NCI-H1048 (cell line): ENCODE measurements at regions not wholly inside any gene's neighbourhood (a gene's known extent, or its start where the extent isn't known, plus 50 kb on each side); places are given as distances from the start of the nearest gene placed in this dataset.
"Not testable (repeated sequence)": the region's sequence is repeated elsewhere in the genome, so short reads cannot be mapped to it uniquely, and the experiment has no call there.

Experiments
- DNase-seq: peaks from one replicate; lab custom pipeline; 2025; lab: John Stamatoyannopoulos, UW

DNA sequence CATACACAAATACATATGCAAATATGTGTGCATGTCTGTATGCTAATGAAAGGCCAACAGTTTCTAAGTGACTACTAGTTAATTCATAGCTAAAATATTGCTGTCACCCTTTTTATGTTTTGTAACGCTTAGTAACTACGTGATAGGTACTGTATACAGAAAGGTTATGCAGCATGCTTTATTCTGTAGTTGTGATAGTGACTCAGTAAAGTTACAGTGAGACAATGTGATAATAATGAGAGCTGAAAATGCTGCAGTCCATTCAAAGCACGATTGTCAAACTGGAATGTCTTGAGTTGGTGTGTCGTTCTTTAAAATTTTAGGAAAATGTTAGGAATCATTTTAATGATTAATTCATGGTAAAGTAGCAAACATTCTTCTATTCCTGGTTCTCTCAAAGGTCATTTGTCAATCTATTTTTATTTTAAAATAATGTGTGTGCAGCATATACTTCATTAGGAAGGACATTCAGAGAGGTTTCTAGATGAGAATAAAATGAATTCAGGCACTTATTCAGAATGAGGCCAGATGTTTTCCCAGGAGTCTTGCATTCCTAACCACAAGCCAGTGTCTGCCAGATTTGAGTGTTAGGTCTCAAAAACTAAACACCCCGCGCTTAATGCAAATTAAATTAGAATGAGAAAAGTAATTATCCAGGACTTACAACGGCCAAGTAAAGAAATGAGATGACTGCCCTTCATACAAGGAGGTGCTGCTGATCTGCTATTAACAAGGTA lies 408.8 kb upstream of the FZD8 start:
- DNase-seq, result no peak

DNA sequence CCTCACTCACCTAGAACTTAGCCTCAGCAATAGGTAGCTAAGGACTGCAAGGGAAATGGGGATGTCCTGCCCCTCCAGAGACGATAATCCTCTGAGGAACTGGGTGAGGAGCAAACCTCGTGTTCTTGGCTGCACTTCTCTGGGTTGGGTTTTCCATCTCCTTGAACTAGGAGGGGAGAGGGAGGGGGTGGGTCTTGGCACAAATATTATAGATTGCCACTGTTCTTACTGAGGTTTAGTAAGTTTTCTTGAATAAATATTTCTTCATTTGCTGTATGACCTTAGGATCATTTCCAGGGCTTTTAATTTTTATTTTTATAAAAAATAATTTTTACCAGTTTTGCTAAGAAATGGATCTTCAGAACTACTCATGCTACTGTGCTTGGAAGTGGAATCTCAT lies 406.7 kb upstream of the FZD8 start:
- DNase-seq, result no peak

DNA sequence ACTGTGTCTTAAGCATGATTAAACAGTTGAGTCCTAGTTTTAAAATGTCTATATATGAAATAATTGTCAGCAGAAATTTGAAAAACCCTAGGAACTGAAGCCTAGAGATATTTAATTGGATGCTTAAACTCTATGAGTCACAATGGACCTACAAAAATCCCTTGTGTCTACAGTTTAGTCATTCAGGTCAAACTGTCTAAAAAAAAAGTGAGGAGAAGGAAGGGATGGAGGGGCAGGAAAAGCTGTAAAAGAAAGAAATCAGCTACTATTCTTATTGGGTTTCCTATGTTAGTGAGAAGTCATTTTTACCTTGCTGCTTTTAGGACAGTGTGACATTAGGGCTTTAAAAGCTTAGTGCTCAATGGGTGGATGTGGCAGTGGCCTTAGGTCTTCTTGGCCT lies 406.1 kb upstream of the FZD8 start:
- no peak for DNase-seq

DNA sequence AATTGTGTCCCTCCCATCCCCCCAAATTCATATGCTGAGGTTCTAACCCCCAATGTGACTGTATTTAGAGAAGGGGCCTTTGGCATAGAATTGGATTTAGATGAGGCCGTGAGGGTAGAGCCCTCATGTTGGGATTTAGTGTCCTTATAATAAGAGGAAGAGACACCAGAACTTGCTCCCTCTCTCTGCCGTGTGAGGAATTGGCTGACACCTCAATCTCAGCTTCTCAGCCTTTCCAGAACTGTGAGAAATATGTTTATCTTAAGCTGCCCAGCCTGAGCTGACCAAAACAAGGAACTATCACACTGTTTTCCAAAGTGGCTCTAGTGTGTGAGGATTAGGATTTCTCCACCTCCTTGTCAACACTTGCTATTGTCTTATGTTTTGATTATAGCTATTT lies 400.0 kb upstream of the FZD8 start:
- no peak for DNase-seq

DNA sequence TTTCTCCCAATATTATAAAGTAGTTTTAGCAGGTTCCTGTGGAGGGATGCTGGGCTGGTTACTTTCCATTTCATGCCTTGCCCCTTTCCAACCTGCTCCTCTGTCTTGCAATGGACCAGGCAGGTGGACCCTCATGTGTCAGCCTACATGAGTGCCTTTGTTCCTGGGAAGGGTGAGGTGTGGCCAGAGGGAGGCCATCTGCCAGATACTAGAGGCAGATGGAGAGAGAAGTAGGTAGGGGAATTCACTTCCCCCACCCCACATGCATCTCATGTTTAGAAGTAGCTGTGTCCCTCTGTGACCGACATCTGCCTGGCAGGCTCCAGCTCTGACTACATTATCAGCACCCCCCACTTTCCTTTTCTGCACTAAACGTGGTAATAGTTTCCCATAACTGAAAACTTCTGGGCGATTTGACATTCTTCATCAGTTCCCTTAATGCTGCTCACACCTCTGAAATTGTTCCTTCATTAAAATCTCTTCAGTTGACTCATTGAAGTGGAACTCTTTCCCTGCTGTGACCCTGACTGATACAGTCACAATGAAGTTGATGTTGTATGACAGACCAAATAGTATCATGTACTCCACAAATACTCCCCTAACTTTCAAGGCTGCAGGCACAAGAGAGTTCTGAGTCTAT lies 396.3 kb upstream of the FZD8 start:
- DNase-seq, result no peak

DNA sequence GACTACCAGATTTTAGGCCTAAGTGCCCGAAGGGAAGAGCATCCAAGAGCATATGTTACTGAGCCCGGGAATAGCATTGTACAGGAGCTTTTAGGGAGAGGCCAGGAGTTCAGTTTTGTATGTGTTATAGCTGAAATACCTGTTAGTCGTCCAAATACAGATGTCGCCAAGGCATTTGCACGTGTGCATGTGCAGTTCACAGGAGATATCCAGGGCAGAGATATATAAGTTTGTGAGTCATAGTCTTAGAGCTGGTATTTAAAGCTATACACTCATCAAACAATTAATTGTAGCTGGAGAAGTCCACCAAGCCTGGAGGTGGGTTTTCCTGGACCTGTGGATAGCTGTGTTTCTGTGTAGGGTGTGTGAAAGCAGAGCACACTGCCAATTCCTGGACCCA lies 394.0 kb upstream of the FZD8 start:
- DNase-seq, result no peak

DNA sequence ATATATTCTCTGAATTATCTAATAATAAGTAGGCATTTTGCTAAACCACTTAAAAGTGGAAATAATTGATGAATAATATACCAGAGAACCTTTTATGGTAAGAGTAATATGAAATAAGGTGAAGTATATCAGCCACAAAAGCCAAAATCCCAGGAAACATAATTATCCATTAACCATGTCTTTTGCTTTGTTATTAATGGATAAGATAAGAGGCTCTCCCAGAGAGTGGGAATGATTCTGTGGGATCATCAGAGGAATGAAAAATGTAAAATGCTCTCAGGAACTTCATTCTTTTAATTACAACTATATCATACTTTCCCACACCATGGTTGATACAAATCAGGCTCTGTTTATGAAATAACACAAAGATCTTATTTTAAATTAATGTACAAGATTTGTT lies 391.7 kb upstream of the FZD8 start:
- DNase-seq, result no peak

DNA sequence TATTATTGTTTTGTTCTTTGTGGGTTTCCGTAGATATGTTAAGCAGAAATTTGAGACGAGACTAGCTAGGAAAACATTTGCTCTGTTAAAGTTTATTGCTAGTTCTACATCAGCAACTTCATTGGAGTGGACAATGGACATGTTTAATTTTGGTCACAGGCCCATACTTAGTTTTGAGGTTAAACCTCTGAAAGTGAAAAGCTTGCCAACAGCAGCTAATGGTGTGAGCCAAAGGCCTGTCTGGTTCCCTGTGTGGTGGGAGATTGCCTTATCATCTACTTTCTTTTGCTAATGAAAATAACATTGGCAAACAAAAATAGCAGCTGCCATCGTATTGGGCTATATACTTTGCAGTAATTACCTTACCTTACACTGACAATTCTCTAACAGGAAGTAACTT lies 388.4 kb upstream of the FZD8 start:
- no peak for DNase-seq

DNA sequence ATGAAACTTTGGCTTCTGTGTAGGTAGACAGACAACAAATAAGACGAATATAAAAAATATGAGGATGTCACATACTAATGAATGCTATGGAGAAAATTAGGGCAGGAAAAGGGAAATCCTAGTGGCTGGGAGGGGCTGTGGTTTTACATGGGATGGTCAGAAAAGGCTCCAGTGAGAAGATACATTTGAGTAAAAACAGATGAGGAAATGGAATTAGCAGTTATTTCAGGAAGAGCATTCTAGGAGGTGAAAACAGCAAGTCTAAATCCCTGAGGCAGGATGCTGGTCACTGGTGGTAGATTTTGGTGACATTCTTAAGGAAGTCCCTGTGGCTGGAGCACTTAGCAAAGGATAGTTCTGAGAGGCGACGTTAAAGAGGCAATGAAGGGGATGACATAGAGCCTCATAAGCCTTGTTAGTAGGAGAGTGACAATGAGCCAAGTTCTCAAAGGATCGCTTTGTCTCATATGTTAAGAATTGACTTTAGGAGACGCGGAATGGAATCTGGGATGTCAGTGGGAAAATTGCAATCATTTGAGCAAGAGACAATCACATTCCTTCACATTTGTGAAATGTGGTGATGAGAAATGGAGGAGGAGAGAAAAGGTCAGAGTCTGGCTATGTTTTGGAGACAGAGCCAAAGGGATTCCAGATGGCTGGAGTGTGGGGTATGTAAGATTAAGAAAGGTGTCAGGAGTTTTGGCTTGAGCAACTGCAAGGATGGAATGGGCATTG lies 384.7 kb upstream of the FZD8 start:
- no peak for DNase-seq

DNA sequence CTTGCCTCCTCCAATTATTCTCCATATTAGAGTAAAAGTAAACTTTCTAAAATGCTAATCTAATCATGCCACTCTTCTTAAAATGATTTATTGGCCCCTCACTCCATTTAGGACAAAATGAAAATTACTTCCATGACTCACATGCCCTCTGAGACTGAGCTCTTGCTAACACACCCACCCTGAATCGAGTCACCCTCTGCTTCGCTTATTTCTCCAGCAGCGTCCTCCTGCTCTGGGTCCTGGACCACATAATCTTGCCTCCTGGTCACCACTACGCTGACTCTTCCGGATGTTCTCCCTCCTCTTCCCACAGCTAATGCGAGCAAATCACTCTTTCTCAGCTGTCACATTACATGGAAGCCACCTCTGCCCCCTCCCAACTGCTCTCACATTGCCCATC lies 384.0 kb upstream of the FZD8 start:
- no peak for DNase-seq

DNA sequence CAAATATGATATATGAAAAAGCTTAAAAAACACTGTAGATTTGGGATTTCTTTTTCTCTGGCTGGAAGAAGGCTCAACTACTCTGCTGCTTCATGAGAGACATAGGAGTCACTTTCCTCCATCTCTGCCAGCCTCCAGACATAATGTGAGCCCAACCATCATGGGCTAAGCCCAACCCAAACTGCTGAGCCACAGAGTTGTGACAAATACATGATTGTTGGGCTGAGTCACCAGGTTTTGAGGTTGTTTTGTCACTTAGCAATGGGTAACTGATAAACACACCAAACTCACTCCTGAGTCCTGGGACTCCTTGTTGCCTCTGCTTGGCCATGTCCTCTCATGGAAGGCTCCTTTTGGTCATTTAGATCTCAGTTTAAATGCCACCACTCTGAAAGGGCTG lies 381.8 kb upstream of the FZD8 start:
- DNase-seq, result no peak

DNA sequence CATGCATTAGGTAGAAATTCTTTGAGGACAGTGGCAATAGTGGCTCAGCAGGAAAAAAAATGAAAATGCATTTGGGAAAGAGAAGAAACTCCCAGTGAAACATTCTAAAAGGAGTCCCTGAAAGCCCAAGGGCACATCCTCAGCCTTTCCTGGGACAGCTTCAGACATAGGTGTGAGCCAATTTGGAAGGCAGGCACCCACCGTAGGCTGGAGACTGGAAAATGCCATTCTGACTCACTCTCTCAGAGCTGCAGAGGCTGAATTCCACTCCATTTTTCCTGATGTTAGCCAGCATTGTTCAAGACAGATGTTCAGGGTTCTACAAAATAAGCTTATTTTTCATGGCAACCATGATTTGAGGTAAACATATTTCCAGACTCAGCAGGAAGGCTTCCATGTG lies 379.0 kb upstream of the FZD8 start:
- DNase-seq, result no peak

DNA sequence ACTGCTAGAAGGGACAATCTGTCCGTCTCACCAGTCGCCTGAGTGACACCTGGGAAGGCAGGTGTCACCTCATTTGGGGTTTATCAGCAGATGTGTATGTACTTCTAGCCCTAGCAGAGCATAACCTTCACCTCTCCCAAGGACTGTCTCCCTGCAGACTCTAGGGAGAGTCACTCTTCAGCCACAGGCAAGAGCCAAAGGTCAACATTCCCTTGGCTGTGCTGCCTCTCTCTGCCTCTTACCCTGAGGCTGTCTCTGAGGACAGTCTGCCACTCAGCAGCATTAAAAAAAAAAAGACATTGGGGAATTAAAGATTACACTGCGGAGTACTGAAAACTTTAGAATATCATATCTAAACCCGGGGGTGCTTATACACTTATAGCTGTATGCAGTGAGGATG lies 377.7 kb upstream of the FZD8 start:
- no peak for DNase-seq

DNA sequence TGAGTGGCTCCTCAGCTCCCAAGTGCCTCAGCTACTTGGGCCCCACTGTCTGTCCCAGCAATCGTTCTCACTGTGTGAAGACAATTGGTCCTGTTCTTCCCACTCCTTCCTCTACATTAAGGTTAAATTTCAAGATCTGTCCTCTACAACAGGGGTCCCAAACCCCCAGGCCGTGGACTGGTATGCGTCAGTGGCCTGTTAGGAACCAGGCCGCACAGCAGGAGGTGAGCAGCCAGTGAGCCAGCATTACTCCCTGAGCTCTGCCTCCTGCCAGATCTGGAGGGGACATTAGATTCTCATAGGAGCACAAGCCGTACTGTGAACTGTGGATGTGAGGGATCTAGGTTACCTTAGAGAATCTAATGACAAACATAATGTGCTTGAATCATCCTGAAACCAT lies 376.9 kb upstream of the FZD8 start:
- no peak for DNase-seq

DNA sequence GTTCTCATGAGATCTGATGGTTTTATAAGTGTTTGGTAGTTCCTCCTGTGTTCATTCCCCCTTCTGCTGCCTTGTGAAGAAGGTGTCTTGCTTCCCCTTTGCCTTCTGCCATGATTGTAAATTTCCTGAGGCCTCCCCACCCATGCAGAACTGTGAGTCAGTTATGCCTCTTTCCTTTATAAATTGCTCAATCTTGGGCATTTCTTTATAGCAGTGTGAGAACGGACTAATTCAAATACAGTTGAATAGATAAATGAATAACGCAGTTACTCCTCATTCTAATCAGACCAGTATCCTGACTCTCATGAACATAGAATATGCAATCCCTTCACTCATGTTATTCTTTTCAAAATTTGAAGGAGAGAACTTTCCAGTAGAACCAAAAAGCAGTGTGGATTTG lies 375.0 kb upstream of the FZD8 start:
- no peak for DNase-seq

DNA sequence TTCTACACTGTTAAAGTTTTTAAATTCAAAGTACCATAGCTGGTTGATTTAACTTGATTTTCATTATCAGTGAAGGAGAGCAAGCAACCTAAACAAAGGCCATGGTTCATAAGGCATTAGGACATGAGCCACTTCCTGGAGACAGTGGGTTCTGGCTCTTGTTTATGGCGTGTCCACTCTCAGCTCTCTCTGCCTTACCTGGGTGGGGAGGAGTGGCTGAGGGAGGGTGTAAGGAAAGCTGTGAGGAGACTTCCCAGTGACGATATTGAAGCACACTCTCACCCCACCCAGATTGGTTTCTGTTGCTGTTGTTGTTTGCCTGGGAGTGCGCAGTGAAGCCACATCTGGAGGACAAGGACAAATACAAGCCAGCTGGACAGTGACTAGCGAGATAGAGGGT lies 365.3 kb upstream of the FZD8 start:
- no peak for DNase-seq

DNA sequence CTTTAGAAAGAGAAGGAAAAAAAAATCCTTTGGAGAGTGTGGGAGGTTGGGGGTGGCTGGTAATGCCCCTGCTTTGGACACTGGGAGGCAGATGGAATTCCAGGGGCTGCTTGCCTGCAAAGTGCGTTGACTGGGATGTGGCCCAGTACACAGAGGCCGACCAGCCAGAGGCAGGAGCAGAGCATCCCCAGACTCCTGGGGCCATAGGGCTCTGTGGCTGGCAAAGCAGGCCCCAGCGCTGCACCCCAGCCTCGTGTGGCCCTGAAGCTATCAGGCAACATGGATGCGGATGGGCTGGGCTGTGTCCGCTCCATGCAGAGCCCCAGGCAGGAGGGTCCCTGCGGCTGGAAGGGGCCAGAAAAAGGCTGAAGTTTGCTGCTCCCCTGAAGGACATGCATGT lies 361.6 kb upstream of the FZD8 start:
- DNase-seq, result no peak

DNA sequence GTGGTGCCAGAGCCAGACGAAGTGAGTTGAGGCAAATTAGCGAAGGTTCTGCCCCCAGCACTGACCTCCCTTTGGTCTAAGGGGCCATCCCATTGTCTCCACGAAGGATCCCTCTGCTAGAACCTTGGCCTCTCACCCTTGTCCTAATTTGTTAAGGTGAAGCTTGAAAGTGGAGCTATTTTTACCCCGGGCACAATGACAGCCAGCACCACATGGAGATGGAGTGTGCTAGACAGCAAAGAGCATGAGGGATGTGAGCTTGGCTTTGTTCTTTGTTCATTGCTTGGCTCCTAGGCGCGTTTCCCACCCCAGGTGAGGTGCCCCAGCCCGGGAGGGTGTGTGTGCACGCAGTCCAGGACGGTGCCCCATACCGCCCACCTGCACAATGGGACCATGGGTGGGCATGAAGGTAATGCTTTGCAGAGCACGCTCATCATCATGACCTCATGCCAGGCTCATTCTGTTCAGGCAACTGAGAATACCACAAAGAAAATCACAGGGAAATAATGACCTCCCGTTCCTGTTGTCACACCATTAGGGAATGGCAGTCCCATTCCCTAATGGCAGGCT lies 361.0 kb upstream of the FZD8 start:
- no peak for DNase-seq

DNA sequence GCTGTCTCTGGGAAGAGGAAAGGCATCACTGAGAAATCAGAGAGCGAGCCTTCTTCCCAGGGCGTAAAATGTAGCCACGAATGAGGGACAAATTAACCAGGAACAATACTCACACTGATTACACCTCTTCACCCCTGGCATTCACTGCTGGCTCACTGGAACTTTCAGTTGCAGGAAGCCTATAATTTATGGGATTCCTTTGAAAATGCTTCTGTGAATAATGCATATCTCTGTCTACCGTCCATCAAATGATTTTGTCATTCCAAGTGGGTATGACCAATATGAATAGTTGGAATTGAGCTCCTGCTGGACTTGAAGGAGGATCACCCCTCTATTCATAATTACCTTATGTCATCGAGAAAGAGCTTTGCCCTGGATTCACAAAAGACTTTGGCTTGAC lies 360.3 kb upstream of the FZD8 start:
- no peak for DNase-seq

DNA sequence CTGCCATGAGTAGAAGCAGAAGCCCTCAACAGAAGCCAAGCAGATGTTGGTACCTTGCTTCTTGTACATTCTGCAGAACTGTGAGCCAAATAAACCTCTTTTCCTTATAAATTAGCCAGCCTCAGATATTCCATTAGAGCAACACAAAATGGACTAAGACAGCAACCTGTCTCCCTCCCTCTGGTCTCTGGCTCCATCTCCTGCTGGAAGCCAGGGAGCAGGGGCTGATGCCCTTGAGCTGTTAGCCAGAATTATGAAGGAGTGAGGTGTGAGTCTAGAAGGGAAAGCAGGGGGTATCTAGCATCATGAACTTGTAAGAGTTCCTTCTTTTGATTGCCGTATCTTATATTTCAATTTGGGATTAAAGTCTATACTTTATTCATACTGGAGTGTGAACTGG lies 358.7 kb upstream of the FZD8 start:
- not testable (repeated sequence) for DNase-seq

DNA sequence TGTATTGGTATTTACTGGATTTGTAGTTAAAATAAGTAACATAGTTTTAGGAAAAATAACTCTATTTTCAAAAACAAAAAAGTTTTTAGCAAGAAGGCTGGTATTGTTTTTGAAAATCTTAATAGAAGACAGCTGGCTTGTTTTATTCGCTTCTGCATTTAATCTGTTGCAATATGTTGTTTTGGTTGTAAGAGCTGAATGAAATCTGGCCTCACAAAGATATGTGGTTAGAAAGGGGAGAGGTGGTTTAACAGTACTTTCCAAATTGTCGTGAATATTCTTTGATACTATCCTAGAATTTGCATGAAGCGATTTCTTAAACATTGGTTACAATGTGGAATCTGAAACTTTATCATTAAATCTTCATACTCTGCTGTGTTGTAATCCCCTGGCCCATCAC lies 355.9 kb upstream of the FZD8 start:
- no peak for DNase-seq

DNA sequence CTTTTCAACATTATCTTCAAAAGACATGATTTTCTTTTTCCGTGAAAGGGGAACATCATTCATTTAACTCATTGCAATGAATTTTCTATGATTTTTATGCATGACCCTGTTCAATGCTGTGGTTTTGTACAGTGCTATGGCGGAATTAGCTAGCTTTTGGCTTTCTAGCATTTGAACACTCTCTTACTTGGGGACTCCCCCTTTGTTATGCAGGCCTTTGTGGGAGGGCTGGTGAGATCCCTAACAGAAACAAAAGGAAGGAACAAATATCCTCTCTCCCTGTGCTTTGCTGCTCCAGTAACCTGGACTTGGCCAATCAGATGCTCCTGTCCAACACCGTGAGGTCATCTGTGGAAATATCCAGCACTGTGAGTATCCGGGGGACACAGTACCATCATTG lies 353.4 kb upstream of the FZD8 start:
- DNase-seq, result no peak
